B cell (primary cell): ENCODE measurements at regions not wholly inside any gene's neighbourhood (a gene's known extent, or its start where the extent isn't known, plus 50 kb on each side); places are given as distances from the start of the nearest gene placed in this dataset. TPM values are rescaled to one million over a fixed set of nuclear protein-coding genes. Genes with fewer than 3 reads are reported as not detected.
"Not testable (repeated sequence)": the region's sequence is repeated elsewhere in the genome, so short reads cannot be mapped to it uniquely, and the experiment has no call there.

Experiments
- ATAC-seq: fragments of 200-7000 bp; cut with Tn5 transposase; one replicate; pipeline ENCODE4 v1.10.0; 2021; ENCODE audit warnings: low read depth, mild to moderate bottlenecking, moderate number of reproducible peaks, moderate library complexity
- CTCF ChIA-PET: fragments of 350-600 bp; sonication (Branson Sonifier 250); formaldehyde crosslinking; loops from one replicate; lab custom pipeline; 2021; ENCODE audit warnings: antibody characterized with exemption, inconsistent platforms; lab: Charles Lee
- POLR2A ChIA-PET: fragments of 350-600 bp; sonication (Branson Sonifier 250); formaldehyde crosslinking; loops from one replicate; lab custom pipeline; 2021; ENCODE audit warnings: antibody characterized with exemption; lab: Charles Lee
- DNase-seq: peaks from one replicate; pipeline ENCODE4 v3.0.0; 2013
- H2AFZ ChIP-seq: 2 replicates; pipeline ENCODE4 v1.6.1; 2012; ENCODE audit warnings: mild to moderate bottlenecking, low read depth, low read length; ENCODE audit not compliant: insufficient read depth, poor library complexity, severe bottlenecking
- H3K27ac ChIP-seq, 2 donors: 1 replicate in 1 of 2; 2 replicates in 1 of 2; pipeline ENCODE4 v1.5.1; 2012 to 2013; ENCODE audit warnings: low read length in 2 of 2, mild to moderate bottlenecking in 2 of 2, moderate library complexity in 1 of 2
- H3K27me3 ChIP-seq, 4 experiments: fragments of 200-600 bp in 1 of 4; sonication (generic) in 1 of 4; replicated peaks in 1 of 4; 1 replicate in 2 of 4; 2 replicates in 2 of 4; pipeline versions ENCODE4 v1.6.1 to v1.7.0; 2013 to 2016; ENCODE audit warnings: low read length in 3 of 4, mild to moderate bottlenecking in 2 of 4, mixed read lengths in 1 of 4, moderate library complexity in 1 of 4; ENCODE audit not compliant: insufficient read depth in 4 of 4, control insufficient read depth in 3 of 4; ENCODE audit errors: control extremely low read depth in 1 of 4
- H3K36me3 ChIP-seq, 2 experiments: replicated peaks in 1 of 2; 1 replicate in 1 of 2; 2 replicates in 1 of 2; pipeline versions ENCODE4 v1.6.1 to v1.7.1; 2013; ENCODE audit warnings: low read length in 1 of 2; ENCODE audit not compliant: insufficient read depth in 2 of 2, control insufficient read depth in 1 of 2; ENCODE audit errors: control extremely low read depth in 1 of 2, extremely low read depth in 1 of 2
- H3K4me1 ChIP-seq, 2 donors: fragments of 200-600 bp in 1 of 2; sonication (generic) in 1 of 2; 1 replicate in 1 of 2; 2 replicates in 1 of 2; pipeline versions ENCODE4 v1.5.1 to v1.6.1; 2013 to 2017; ENCODE audit warnings: low read length in 2 of 2; ENCODE audit not compliant: control insufficient read depth in 2 of 2, insufficient read depth in 2 of 2
- H3K4me2 ChIP-seq: replicated peaks from 2 replicates; pipeline ENCODE3; 2012; ENCODE audit warnings: mild to moderate bottlenecking, low read depth, low read length; ENCODE audit not compliant: poor library complexity, severe bottlenecking
- H3K4me3 ChIP-seq, 5 experiments: fragments of 200-600 bp in 1 of 5; sonication (generic) in 1 of 5; 1 replicate in 3 of 5; 2 replicates in 2 of 5; pipeline versions ENCODE4 v1.5.1 to v1.7.0; 2011 to 2016; ENCODE audit warnings: low read length in 4 of 5, mild to moderate bottlenecking in 4 of 5, low read depth in 2 of 5, control low read depth in 1 of 5, moderate library complexity in 1 of 5; ENCODE audit not compliant: insufficient read depth in 1 of 5; ENCODE audit errors: control extremely low read depth in 1 of 5, extremely low read depth in 1 of 5
- H3K79me2 ChIP-seq: fragments of 200-600 bp; sonication (generic); one replicate; pipeline ENCODE4 v1.6.0; 2016; ENCODE audit warnings: low read length; ENCODE audit not compliant: control insufficient read depth, insufficient read depth
- H3K9ac ChIP-seq: fragments of 200-600 bp; sonication (generic); 2 replicates; pipeline ENCODE4 v1.6.1; 2017; ENCODE audit warnings: mild to moderate bottlenecking, low read length, moderate library complexity
- H3K9me3 ChIP-seq, 3 donors: one replicate each; pipeline versions ENCODE4 v1.6.1 to v1.7.1; 2013; ENCODE audit warnings: low read length in 2 of 3; ENCODE audit not compliant: control insufficient read depth in 2 of 3, insufficient read depth in 1 of 3; ENCODE audit errors: control extremely low read depth in 1 of 3
- H4K20me1 ChIP-seq: 2 replicates; pipeline ENCODE4 v1.6.0; 2012; ENCODE audit warnings: mild to moderate bottlenecking, low read length; ENCODE audit not compliant: insufficient read depth, control insufficient read depth, poor library complexity, severe bottlenecking
- H3K27ac Mint-ChIP-seq: one replicate; pipeline ENCODE4 v1.8.0; 2021; ENCODE audit warnings: mixed read lengths
- H3K27me3 Mint-ChIP-seq: one replicate; pipeline ENCODE4 v1.8.0; 2021; ENCODE audit warnings: mixed read lengths
- H3K4me1 Mint-ChIP-seq: one replicate; pipeline ENCODE4 v1.8.0; 2021; ENCODE audit warnings: mixed read lengths
- H3K4me3 Mint-ChIP-seq: one replicate; pipeline ENCODE4 v1.8.0; 2021; ENCODE audit warnings: mixed read lengths
- H3K9me3 Mint-ChIP-seq: one replicate; pipeline ENCODE4 v1.8.0; 2022; ENCODE audit warnings: mixed read lengths; ENCODE audit not compliant: insufficient read depth
- WGBS: methylation state at CpG from one replicate; pipeline ENCODE4 v1.1.5; 2013; ENCODE audit warnings: missing lambda C conversion rate; ENCODE audit not compliant: insufficient coverage; 5-methylcytosine and 5-hydroxymethylcytosine counted together
- intact Hi-C: fragments of 100-400 bp; cut with micrococcal nuclease; formaldehyde crosslinking; loops from one replicate; pipeline ENCODE4 v1.10.0; 2022
- small RNA-seq: library from RNA; depleted of rRNA; stranded (forward); fragments of <200 nt; gene quantifications from one replicate; pipeline ENCODE3, GENCODE V24; 2012; ENCODE audit warnings: low replicate concordance, low read depth; ENCODE audit not compliant: insufficient read length

GRCh38 chr2:5629510-5629909 lies 62.7 kb upstream of the SOX11 start:
- H3K4me3 Mint-ChIP-seq, CTCF ChIA-PET, intact Hi-C loops: not testable (repeated sequence)

GRCh38 chr2:5637051-5637450 lies 55.1 kb upstream of the SOX11 start:
- H3K27me3 Mint-ChIP-seq, H3K27me3 ChIP-seq, H4K20me1 ChIP-seq, H3K36me3 ChIP-seq, H3K4me1 Mint-ChIP-seq, CTCF ChIA-PET, H3K4me3 ChIP-seq, H3K4me2 ChIP-seq, DNase-seq, H3K9me3 Mint-ChIP-seq, intact Hi-C loops, H2AFZ ChIP-seq, H3K79me2 ChIP-seq, POLR2A ChIA-PET, H3K9me3 ChIP-seq, H3K4me1 ChIP-seq, H3K4me3 Mint-ChIP-seq, H3K9ac ChIP-seq, H3K27ac Mint-ChIP-seq, H3K27ac ChIP-seq, ATAC-seq: not testable (repeated sequence)
- WGBS = 100% methylated on average over 1 of the region's 2 CpGs

More at GRCh38 chr2:5629510-5629909, 62.7 kb upstream of the SOX11 start:
- ATAC-seq, H3K4me1 ChIP-seq, H3K27ac ChIP-seq, H3K27ac Mint-ChIP-seq, H3K9ac ChIP-seq, H2AFZ ChIP-seq, H3K9me3 ChIP-seq, H3K27me3 ChIP-seq, H3K36me3 ChIP-seq, POLR2A ChIA-PET, DNase-seq, H3K79me2 ChIP-seq, H3K9me3 Mint-ChIP-seq, H3K4me2 ChIP-seq, H3K4me3 ChIP-seq, H3K27me3 Mint-ChIP-seq, H3K4me1 Mint-ChIP-seq, H4K20me1 ChIP-seq: not testable (repeated sequence)
- 92% methylated on average over 7 of the region's 11 CpGs for WGBS

Small RNA genes lying in the stretch of these regions (small RNA-seq; reads per million reads assigned to genes)
- gene RF00322 (not detected), gene RNU6-649P (not detected)
